ENCODE measurements at regions not wholly inside any gene's neighbourhood (a gene's known extent, or its start where the extent isn't known, plus 50 kb on each side); places are given as distances from the start of the nearest gene placed in this dataset.

DNA sequence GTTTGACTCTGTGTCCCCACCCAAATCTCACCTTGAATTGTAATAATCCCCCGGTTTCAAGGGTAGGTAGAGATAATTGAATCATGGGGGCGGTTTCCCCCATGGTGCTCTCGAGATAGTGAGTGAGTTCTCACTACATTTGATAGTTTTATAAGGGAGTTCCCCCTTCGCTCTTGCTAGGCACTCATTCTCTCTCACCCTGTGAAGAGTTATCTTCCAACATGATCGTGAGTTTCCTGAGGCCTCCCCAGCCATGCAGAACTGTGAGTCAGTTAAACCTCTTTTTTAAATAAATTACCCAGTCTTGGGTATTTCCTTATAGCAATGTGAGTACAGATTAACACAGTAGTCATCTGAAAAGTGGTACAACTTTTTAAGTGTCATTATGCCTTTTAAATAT is 913.5 kb upstream of the LRRN3 start:
- Histone ChIP-seq H3K27ac (ENCODE audit: low read depth in 1 of 2, low read length in 2 of 2) (no peak overlapping the region), H3K27me3 (ENCODE audit: control insufficient read depth in 1 of 2, insufficient read depth in 2 of 2, low read length in 1 of 2) (no peaks in the 10 kb centered on the region), H3K4me1 (ENCODE audit: control insufficient read depth in 1 of 2, insufficient read depth in 2 of 2, low read length in 2 of 2) (no peaks in the 10 kb centered on the region), H3K9me3 (ENCODE audit: control insufficient read depth, low read length) (no peaks in the 10 kb centered on the region), H3K4me3 (ENCODE audit: low read length in 2 of 2) (no peak overlapping the region), H3K36me3 (ENCODE audit: control insufficient read depth in 1 of 2, insufficient read depth in 2 of 2, low read length in 1 of 2) (no peaks in the 10 kb centered on the region)
- ATAC-seq (ENCODE audit: low FRiP score): no peak
- intact Hi-C loops (cut with DNase I): no loop called here
- 93 to 95% methylated on average over 5 of the region's 5 CpGs for WGBS, 2 donors
- no peak for DNase-seq

GRCh38 chr7:110179037-110179436 is 911.9 kb upstream of the LRRN3 start:
- no peak overlapping the region for H3K4me3 ChIP-seq (ENCODE audit: low read length in 2 of 2)
- intact Hi-C loops (cut with DNase I): no loop called here
- no peaks in the 10 kb centered on the region for H3K36me3 ChIP-seq (ENCODE audit: control insufficient read depth in 1 of 2, insufficient read depth in 2 of 2, low read length in 1 of 2)
- no peak for ATAC-seq (ENCODE audit: low FRiP score)
- no peak for DNase-seq
- no peaks in the 10 kb centered on the region for H3K9me3 ChIP-seq (ENCODE audit: control insufficient read depth, low read length)
- 2 to 5% methylated on average over 2 of the region's 2 CpGs for WGBS, 2 donors
- H3K27ac ChIP-seq (ENCODE audit: low read depth in 1 of 2, low read length in 2 of 2): no peak overlapping the region
- no peaks in the 10 kb centered on the region for H3K27me3 ChIP-seq (ENCODE audit: control insufficient read depth in 1 of 2, insufficient read depth in 2 of 2, low read length in 1 of 2)
- H3K4me1 ChIP-seq (ENCODE audit: control insufficient read depth in 1 of 2, insufficient read depth in 2 of 2, low read length in 2 of 2): no peaks in the 10 kb centered on the region

- intact Hi-C loops (cut with DNase I): no loop called here
- DNase-seq (no peak), ATAC-seq (ENCODE audit: low FRiP score) (no peak)
- 80 to 89% methylated on average over 6 of the region's 6 CpGs for WGBS, 2 donors
- no peak overlapping the region for H3K27ac ChIP-seq (ENCODE audit: low read depth in 1 of 2, low read length in 2 of 2)
- no peaks in the 10 kb centered on the region for H3K4me1 ChIP-seq (ENCODE audit: control insufficient read depth in 1 of 2, insufficient read depth in 2 of 2, low read length in 2 of 2)
- no peaks in the 10 kb centered on the region for H3K27me3 ChIP-seq (ENCODE audit: control insufficient read depth in 1 of 2, insufficient read depth in 2 of 2, low read length in 1 of 2)
- H3K36me3 ChIP-seq (ENCODE audit: control insufficient read depth in 1 of 2, insufficient read depth in 2 of 2, low read length in 1 of 2): no peaks in the 10 kb centered on the region
- H3K4me3 ChIP-seq (ENCODE audit: low read length in 2 of 2): no peak overlapping the region
- H3K9me3 ChIP-seq (ENCODE audit: control insufficient read depth, low read length): no peaks in the 10 kb centered on the region
Measured at GRCh38 chr7:110181768-110182167, 909.2 kb upstream of the LRRN3 start.

DNA sequence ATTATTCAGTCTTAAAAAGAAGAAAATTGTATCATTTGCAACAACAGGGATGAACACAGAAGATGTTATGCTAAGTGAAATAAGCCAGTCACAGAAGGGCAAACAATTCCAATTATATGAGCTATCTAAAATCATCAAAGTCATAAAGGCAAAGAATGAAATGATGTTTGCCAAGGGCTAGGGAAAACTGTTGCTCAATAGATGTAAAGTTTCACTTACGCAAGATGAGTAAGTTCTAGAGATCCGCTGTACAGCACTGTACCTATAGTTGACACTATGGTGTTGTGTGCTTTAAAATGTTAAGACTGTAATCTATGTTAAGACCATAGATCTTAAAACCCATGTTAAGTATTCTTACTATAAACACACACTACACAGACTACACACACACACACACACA is 904.6 kb upstream of the LRRN3 start:
- no peak overlapping the region for H3K4me3 ChIP-seq (ENCODE audit: low read length in 2 of 2)
- ATAC-seq (ENCODE audit: low FRiP score) (no peak), DNase-seq (no peak)
- no peak overlapping the region for H3K27ac ChIP-seq (ENCODE audit: low read depth in 1 of 2, low read length in 2 of 2)
- H3K36me3 ChIP-seq (ENCODE audit: control insufficient read depth in 1 of 2, insufficient read depth in 2 of 2, low read length in 1 of 2): no peaks in the 10 kb centered on the region
- H3K4me1 ChIP-seq (ENCODE audit: control insufficient read depth in 1 of 2, insufficient read depth in 2 of 2, low read length in 2 of 2): no peaks in the 10 kb centered on the region
- no peaks in the 10 kb centered on the region for H3K27me3 ChIP-seq (ENCODE audit: control insufficient read depth in 1 of 2, insufficient read depth in 2 of 2, low read length in 1 of 2)
- intact Hi-C loops (cut with DNase I): no loop called here
- H3K9me3 ChIP-seq (ENCODE audit: control insufficient read depth, low read length): no peaks in the 10 kb centered on the region
- 94 to 98% methylated on average over 2 of the region's 2 CpGs for WGBS, 2 donors

DNA sequence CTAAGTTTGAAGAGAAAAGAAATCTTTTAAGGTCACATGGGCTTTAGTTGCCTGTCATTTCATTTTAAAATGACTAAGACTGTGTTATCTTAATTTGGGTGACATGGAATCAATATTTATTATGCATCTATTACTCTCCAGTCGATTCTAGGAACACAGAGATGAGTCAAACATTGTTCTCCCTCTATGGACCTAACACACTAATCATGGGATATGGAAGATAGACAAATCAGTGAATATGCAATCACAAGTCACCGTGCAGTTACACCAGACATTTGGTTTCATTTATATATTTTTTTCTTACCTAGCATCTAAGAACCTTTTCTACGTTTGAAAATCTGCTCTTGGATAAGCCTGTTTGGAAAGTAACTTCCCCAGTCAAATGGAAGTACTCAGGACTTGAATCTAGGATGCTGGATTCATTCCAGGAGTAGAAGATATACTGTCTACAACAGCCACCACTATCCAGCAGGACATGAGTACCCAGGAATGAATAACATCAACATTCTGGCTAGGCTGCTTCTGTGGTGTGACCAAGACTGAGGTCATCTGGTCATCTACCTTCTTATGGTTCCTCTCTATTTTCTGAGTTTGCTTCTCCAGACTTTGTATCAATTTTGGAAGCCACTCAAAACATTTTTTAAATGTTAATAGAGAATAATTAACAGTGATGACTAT is 902.9 kb upstream of the LRRN3 start:
- WGBS, 2 donors: 73 to 74% methylated on average over 3 of the region's 3 CpGs
- no peak for DNase-seq
- Histone ChIP-seq H3K27me3 (ENCODE audit: control insufficient read depth in 1 of 2, insufficient read depth in 2 of 2, low read length in 1 of 2) (no peaks in the 10 kb centered on the region), H3K36me3 (ENCODE audit: control insufficient read depth in 1 of 2, insufficient read depth in 2 of 2, low read length in 1 of 2) (no peaks in the 10 kb centered on the region), H3K4me3 (ENCODE audit: low read length in 2 of 2) (no peak overlapping the region), H3K9me3 (ENCODE audit: control insufficient read depth, low read length) (no peaks in the 10 kb centered on the region), H3K4me1 (ENCODE audit: control insufficient read depth in 1 of 2, insufficient read depth in 2 of 2, low read length in 2 of 2) (no peaks in the 10 kb centered on the region), H3K27ac (ENCODE audit: low read depth in 1 of 2, low read length in 2 of 2) (no peak overlapping the region)
- intact Hi-C loops (cut with DNase I): no loop called here
- no peak for ATAC-seq (ENCODE audit: low FRiP score)

DNA sequence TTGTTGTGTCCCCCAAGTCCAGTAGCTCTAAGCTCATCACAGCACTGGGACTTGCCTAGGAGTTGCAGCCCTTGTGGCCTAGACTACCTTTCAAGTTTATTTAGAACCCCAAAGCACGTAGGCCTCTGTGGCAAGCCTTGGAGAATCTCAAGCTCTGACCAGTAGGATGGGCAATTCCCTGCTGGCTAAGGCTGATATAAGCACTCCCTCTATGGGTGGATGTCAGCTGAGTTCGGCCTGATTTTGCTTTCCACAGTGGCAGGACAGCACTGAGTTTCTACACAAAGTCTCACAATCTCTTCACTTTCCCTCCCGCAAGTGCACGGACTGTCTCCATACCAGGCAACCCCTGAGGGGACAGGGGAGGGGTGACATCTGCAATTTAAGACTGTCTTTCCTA is 886.4 kb upstream of the LRRN3 start:
- intact Hi-C loops (cut with DNase I): no loop called here
- Histone ChIP-seq H3K4me1 (ENCODE audit: control insufficient read depth in 1 of 2, insufficient read depth in 2 of 2, low read length in 2 of 2) (no peaks in the 10 kb centered on the region), H3K27ac (ENCODE audit: low read depth in 1 of 2, low read length in 2 of 2) (no peak overlapping the region), H3K27me3 (ENCODE audit: control insufficient read depth in 1 of 2, insufficient read depth in 2 of 2, low read length in 1 of 2) (no peaks in the 10 kb centered on the region), H3K4me3 (ENCODE audit: low read length in 2 of 2) (no peak overlapping the region), H3K9me3 (ENCODE audit: control insufficient read depth, low read length) (no peaks in the 10 kb centered on the region), H3K36me3 (ENCODE audit: control insufficient read depth in 1 of 2, insufficient read depth in 2 of 2, low read length in 1 of 2) (no peaks in the 10 kb centered on the region)
- no peak for DNase-seq
- 86 to 88% methylated on average over 4 of the region's 4 CpGs for WGBS, 2 donors
- no peak for ATAC-seq (ENCODE audit: low FRiP score)

DNA sequence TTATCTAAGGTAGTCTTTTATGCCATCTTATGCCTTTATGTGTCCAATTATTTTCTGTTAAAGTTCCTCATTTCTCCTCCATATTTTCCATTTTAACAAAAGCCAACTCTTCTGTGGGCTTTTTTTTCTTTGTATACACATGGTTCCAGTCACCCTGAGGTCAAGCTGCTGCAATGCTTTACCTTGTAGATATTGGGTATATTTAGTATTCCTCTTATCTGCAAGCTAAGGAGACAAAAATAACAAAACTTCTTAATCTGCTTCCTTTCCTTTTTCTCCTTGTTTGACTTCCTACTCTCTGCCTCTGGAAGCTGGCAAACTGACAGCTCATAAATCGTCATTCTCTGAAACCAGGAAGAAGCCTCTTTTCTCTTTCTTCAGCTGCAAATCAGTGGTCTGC is 885.0 kb upstream of the LRRN3 start:
- no peak for DNase-seq
- ATAC-seq (ENCODE audit: low FRiP score): no peak
- 16 to 23% methylated on average over 1 of the region's 1 CpG for WGBS, 2 donors
- H3K27me3 ChIP-seq (ENCODE audit: control insufficient read depth in 1 of 2, insufficient read depth in 2 of 2, low read length in 1 of 2): no peaks in the 10 kb centered on the region
- no peaks in the 10 kb centered on the region for H3K36me3 ChIP-seq (ENCODE audit: control insufficient read depth in 1 of 2, insufficient read depth in 2 of 2, low read length in 1 of 2)
- H3K4me1 ChIP-seq (ENCODE audit: control insufficient read depth in 1 of 2, insufficient read depth in 2 of 2, low read length in 2 of 2): no peaks in the 10 kb centered on the region
- no peak overlapping the region for H3K27ac ChIP-seq (ENCODE audit: low read depth in 1 of 2, low read length in 2 of 2)
- H3K4me3 ChIP-seq (ENCODE audit: low read length in 2 of 2): no peak overlapping the region
- intact Hi-C loops (cut with DNase I): no loop called here
- H3K9me3 ChIP-seq (ENCODE audit: control insufficient read depth, low read length): no peaks in the 10 kb centered on the region

DNA sequence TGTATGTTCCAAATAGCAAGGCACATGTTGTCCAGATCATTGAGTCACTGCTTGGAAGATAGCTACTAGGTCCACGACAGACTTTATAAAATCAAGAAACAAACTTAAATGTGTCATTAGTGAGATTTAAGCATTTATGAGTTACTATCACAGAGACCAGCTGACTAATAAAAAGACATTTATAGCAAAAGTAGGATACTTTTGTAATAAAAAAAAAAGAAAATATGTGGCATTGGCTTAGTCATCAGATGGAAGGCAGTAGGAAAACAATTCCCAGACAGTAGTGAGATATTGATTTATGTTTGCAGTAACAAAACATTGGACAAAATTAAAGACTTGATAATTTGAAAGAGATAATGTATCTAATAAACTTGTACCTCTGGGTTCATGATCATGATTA is 881.0 kb upstream of the LRRN3 start:
- WGBS, 2 donors: 38 to 44% methylated on average over 1 of the region's 1 CpG
- DNase-seq (no peak), ATAC-seq (ENCODE audit: low FRiP score) (no peak)
- H3K4me3 ChIP-seq (ENCODE audit: low read length in 2 of 2): no peak overlapping the region
- no peaks in the 10 kb centered on the region for H3K4me1 ChIP-seq (ENCODE audit: control insufficient read depth in 1 of 2, insufficient read depth in 2 of 2, low read length in 2 of 2)
- no peaks in the 10 kb centered on the region for H3K9me3 ChIP-seq (ENCODE audit: control insufficient read depth, low read length)
- H3K36me3 ChIP-seq (ENCODE audit: control insufficient read depth in 1 of 2, insufficient read depth in 2 of 2, low read length in 1 of 2): no peaks in the 10 kb centered on the region
- no peak overlapping the region for H3K27ac ChIP-seq (ENCODE audit: low read depth in 1 of 2, low read length in 2 of 2)
- intact Hi-C loops (cut with DNase I): no loop called here
- H3K27me3 ChIP-seq (ENCODE audit: control insufficient read depth in 1 of 2, insufficient read depth in 2 of 2, low read length in 1 of 2): no peaks in the 10 kb centered on the region

DNA sequence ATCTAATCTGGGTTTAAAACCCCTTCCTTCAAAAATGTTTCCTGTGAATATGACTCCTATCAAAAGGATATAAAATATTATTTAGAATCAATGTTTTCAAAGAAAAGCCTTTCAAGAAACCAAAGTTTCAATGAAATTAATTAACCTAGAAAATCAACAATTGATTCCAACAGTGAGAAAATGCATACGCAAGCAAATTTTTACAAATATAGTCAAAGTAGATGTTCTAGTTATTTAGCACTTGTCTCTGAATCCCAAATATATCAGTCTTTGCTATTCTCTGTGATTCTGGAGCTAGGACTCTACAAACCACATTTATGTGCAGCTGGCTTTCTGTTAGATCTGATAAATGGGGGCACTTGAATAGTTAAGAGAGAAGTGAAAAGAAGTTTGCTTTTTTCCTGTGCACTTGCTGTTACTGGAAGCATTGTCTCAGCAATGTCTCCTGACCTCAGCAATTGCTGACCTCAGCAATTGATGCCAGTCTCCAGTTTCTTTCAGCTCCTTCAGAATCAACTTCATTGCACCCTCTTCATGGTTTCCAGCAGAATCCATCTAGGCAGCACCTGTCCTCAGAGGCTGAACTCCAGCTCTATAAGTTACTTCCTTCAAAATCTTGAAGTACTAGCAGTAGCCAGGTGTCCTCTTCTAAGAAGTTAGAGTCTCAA is 879.9 kb upstream of the LRRN3 start:
- H3K4me1 ChIP-seq (ENCODE audit: control insufficient read depth in 1 of 2, insufficient read depth in 2 of 2, low read length in 2 of 2): no peaks in the 10 kb centered on the region
- intact Hi-C loops (cut with DNase I): no loop called here
- H3K9me3 ChIP-seq (ENCODE audit: control insufficient read depth, low read length): no peaks in the 10 kb centered on the region
- no peaks in the 10 kb centered on the region for H3K27me3 ChIP-seq (ENCODE audit: control insufficient read depth in 1 of 2, insufficient read depth in 2 of 2, low read length in 1 of 2)
- no peak overlapping the region for H3K4me3 ChIP-seq (ENCODE audit: low read length in 2 of 2)
- ATAC-seq (ENCODE audit: low FRiP score): no peak
- no peak for DNase-seq
- H3K27ac ChIP-seq (ENCODE audit: low read depth in 1 of 2, low read length in 2 of 2): no peak overlapping the region
- no peaks in the 10 kb centered on the region for H3K36me3 ChIP-seq (ENCODE audit: control insufficient read depth in 1 of 2, insufficient read depth in 2 of 2, low read length in 1 of 2)
- WGBS, 2 donors: 94 to 95% methylated on average over 1 of the region's 1 CpG
